K562 (cell line): ENCODE measurements at regions not wholly inside any gene's neighbourhood (a gene's known extent, or its start where the extent isn't known, plus 50 kb on each side); places are given as distances from the start of the nearest gene placed in this dataset.
A peak's percentile ranks its signal among the peaks of the same experiment; 100 is the strongest.

Experiments used
- FOXA3 ChIP-seq, 2 experiments: fragments of 450-650 bp in 1 of 2; sonication (generic) in 1 of 2; formaldehyde crosslinking; IDR thresholded peaks in 1 of 2; conservative IDR thresholded peaks in 1 of 2; 2 replicates each; pipeline versions ENCODE4 v1.4.0 to v1.8.0; 2020 to 2022; ENCODE audit warnings: mild to moderate bottlenecking in 2 of 2, missing genetic modification reagents in 1 of 2
- FOXK2 ChIP-seq, 2 experiments: fragments of 450-650 bp; IDR thresholded peaks in 1 of 2; conservative IDR thresholded peaks in 1 of 2; 2 replicates each; pipeline ENCODE4 v1.6.1; 2016; ENCODE audit warnings: low read depth in 2 of 2, mild to moderate bottlenecking in 1 of 2
- HMG20A ChIP-seq: fragments of 450-650 bp; formaldehyde crosslinking; conservative IDR thresholded peaks from 2 replicates; pipeline ENCODE4 v1.4.0; 2020; ENCODE audit warnings: mild to moderate bottlenecking, mixed read lengths
- HMGN3 ChIP-seq: IDR thresholded peaks from 2 replicates; pipeline ENCODE4 v1.6.1; 2011; ENCODE audit warnings: borderline replicate concordance, low read depth, mild to moderate bottlenecking, mixed read lengths, low read length; ENCODE audit not compliant: insufficient read length; ENCODE audit errors: extremely low read depth
- KDM1A ChIP-seq, 2 experiments: fragments of 450-650 bp; IDR thresholded peaks; 2 replicates each; pipeline ENCODE4 v1.6.1; 2016; ENCODE audit warnings: mild to moderate bottlenecking in 2 of 2
- KLF10 ChIP-seq: fragments of 250-450 bp; sonication (Bioruptor Pico); IDR thresholded peaks from 2 replicates; pipeline ENCODE4 v1.6.1; 2021; ENCODE audit warnings: matching md5 sums
- NCOA1 ChIP-seq: fragments of 450-650 bp; IDR thresholded peaks from 2 replicates; pipeline ENCODE4 v1.6.1; 2016; ENCODE audit warnings: low read depth
- POLR2A ChIP-seq: fragments of 450-650 bp; conservative IDR thresholded peaks from 2 replicates; pipeline ENCODE4 v1.6.1; 2016
- RCOR1 ChIP-seq, 2 experiments: IDR thresholded peaks; 2 replicates each; pipeline ENCODE4 v1.6.1; 2012; ENCODE audit warnings: low read depth in 2 of 2, low read length in 2 of 2, borderline replicate concordance in 1 of 2, improper control_type of control experiment in 1 of 2
- TEAD4 ChIP-seq, 2 experiments: sonication (generic) in 1 of 2; formaldehyde crosslinking in 1 of 2; IDR thresholded peaks; 2 replicates each; pipeline versions ENCODE4 v1.6.1 to v1.8.0; 2012 to 2022; ENCODE audit warnings: borderline replicate concordance in 1 of 2, inconsistent platforms in 1 of 2, low read length in 1 of 2, mild to moderate bottlenecking in 1 of 2, missing genetic modification reagents in 1 of 2
- ZBTB2 ChIP-seq: fragments of 450-650 bp; IDR thresholded peaks from 2 replicates; pipeline ENCODE4 v1.6.1; 2016; ENCODE audit warnings: antibody characterized with exemption
- ZNF318 ChIP-seq, 2 experiments: fragments of 450-650 bp; IDR thresholded peaks; 2 replicates each; pipeline ENCODE4 v1.6.1; 2016; ENCODE audit warnings: mild to moderate bottlenecking in 2 of 2, borderline replicate concordance in 1 of 2, low read depth in 1 of 2, moderate library complexity in 1 of 2
- TF ChIP-seq, protein P1 (sequence below), 3 experiments: fragments of 200-800 bp in 1 of 3; fragments of 250-450 bp in 1 of 3; fragments of 450-650 bp in 1 of 3; sonication (Bioruptor Pico) in 1 of 3; sonication (Bioruptor generic) in 1 of 3; formaldehyde crosslinking in 1 of 3; IDR thresholded peaks; 2 replicates each; pipeline versions ENCODE4 v1.6.1 to v1.8.0; 2016 to 2022; ENCODE audit warnings: mild to moderate bottlenecking in 2 of 3, missing genetic modification characterization in 2 of 3, missing compliant biosample characterization in 1 of 3, moderate library complexity in 1 of 3

- TF ChIP-seq FOXA3 (CRISPR knock-in tag; conservative IDR thresholded peaks at IDR 0.05 in 1 of 2, IDR thresholded peaks at IDR 0.05 in 1 of 2) (peak in 1 of 2 experiments; percentile 80; a peak in 2 of 4 replicates), POLR2A (no peak), TEAD4 (IDR thresholded peaks at IDR 0.05; ENCODE audit: low read length) (peak; percentile 70), TEAD4 (CRISPR knock-in tag; IDR thresholded peaks at IDR 0.05; ENCODE audit: borderline replicate concordance) (no peak), RCOR1 (IDR thresholded peaks at IDR 0.05; ENCODE audit: borderline replicate concordance in 1 of 2, low read depth in 2 of 2, low read length in 2 of 2) (peak in 1 of 2 experiments; percentile 89; a peak in 2 of 4 replicates), HMG20A (no peak), KLF10 (CRISPR knock-in tag) (no peak), NCOA1 (no peak), ZBTB2 (no peak), ZNF318 (IDR thresholded peaks at IDR 0.05; ENCODE audit: borderline replicate concordance in 1 of 2, low read depth in 1 of 2) (peak in 1 of 2 experiments; percentile 79; a peak in 2 of 4 replicates), KDM1A (IDR thresholded peaks at IDR 0.05) (peak; percentile 62 to 71; a peak in 3 of 4 replicates), FOXK2 (conservative IDR thresholded peaks at IDR 0.05 in 1 of 2, IDR thresholded peaks at IDR 0.05 in 1 of 2; ENCODE audit: low read depth in 2 of 2) (peak; percentile 57 to 66; a peak in 2 of 4 replicates), HMGN3 (no peak)
- TF ChIP-seq, protein P1, sequence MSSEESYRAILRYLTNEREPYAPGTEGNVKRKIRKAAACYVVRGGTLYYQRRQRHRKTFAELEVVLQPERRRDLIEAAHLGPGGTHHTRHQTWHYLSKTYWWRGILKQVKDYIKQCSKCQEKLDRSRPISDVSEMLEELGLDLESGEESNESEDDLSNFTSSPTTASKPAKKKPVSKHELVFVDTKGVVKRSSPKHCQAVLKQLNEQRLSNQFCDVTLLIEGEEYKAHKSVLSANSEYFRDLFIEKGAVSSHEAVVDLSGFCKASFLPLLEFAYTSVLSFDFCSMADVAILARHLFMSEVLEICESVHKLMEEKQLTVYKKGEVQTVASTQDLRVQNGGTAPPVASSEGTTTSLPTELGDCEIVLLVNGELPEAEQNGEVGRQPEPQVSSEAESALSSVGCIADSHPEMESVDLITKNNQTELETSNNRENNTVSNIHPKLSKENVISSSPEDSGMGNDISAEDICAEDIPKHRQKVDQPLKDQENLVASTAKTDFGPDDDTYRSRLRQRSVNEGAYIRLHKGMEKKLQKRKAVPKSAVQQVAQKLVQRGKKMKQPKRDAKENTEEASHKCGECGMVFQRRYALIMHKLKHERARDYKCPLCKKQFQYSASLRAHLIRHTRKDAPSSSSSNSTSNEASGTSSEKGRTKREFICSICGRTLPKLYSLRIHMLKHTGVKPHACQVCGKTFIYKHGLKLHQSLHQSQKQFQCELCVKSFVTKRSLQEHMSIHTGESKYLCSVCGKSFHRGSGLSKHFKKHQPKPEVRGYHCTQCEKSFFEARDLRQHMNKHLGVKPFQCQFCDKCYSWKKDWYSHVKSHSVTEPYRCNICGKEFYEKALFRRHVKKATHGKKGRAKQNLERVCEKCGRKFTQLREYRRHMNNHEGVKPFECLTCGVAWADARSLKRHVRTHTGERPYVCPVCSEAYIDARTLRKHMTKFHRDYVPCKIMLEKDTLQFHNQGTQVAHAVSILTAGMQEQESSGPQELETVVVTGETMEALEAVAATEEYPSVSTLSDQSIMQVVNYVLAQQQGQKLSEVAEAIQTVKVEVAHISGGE (CRISPR knock-in tag; IDR thresholded peaks at IDR 0.05), result no peak
Measured at GRCh38 chr5:103472830-103473229, 89.8 kb downstream of the NUDT12 start (continued).
